ENCODE measurements at regions not wholly inside any gene's neighbourhood (a gene's known extent, or its start where the extent isn't known, plus 50 kb on each side); places are given as distances from the start of the nearest gene placed in this dataset.

GRCh38 chr6:66048684-66049474 lies 341.9 kb upstream of the EYS start:
- no peak overlapping the region for H3K9ac ChIP-seq (ENCODE audit: low read length)
- H3K36me3 ChIP-seq (replicated peaks; ENCODE audit: insufficient read depth, low read length), result no peaks in the 10 kb centered on the region
- TF ChIP-seq EZH2 (optimal IDR thresholded peaks at IDR 0.05; ENCODE audit: low read depth, low read length), result no peak
- H3K9me2 ChIP-seq (replicated peaks; ENCODE audit: insufficient read depth, low read length), result no peaks in the 10 kb centered on the region
- no peak overlapping the region for H2AFZ ChIP-seq (ENCODE audit: low read length)
- no peaks in the 10 kb centered on the region for H3F3A ChIP-seq (ENCODE audit: insufficient read depth, low read length)
- H3K4me3 ChIP-seq (ENCODE audit: low read length), result no peak overlapping the region
- no peaks in the 10 kb centered on the region for H3K79me2 ChIP-seq (ENCODE audit: low read length)
- no peaks in the 10 kb centered on the region for H3K27me3 ChIP-seq (replicated peaks; ENCODE audit: insufficient read depth, low read length)
- no peaks in the 10 kb centered on the region for H4K20me1 ChIP-seq (ENCODE audit: insufficient read depth, low read length)
- no peaks in the 10 kb centered on the region for H3K4me1 ChIP-seq (ENCODE audit: low read length)
- DNase-seq, result no peak
- H3K9me3 ChIP-seq (replicated peaks; ENCODE audit: insufficient read depth, low read length), result no peaks in the 10 kb centered on the region
- H3K4me2 ChIP-seq (ENCODE audit: low read depth, low read length), result no peak overlapping the region
- no peak overlapping the region for H3K27ac ChIP-seq (ENCODE audit: low read length)

DNA sequence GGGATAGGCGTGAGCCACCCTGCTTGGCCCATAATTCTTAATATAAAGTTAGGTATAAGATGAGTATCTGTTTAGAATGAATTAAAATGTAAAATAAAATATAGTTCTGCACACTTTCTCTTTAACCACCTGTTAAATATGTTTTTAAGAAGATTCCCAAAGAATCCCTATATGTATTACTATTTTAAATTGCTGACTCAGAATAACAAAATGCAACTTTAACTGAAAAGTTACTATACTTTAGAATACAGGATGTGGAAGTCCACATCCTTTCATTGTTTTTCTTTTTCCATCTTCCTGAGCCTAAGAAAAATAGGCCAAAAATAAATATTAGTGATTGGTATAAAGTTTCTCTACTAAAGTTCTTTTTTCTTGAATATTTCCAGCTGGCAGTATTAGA lies 325.6 kb upstream of the EYS start:
- no peak for TF ChIP-seq EZH2 (optimal IDR thresholded peaks at IDR 0.05; ENCODE audit: low read depth, low read length)
- no peak for TF ChIP-seq CTCF (IDR thresholded peaks at IDR 0.05; ENCODE audit: low read length)
- no peak for TF ChIP-seq EZH2phosphoT487 (IDR thresholded peaks at IDR 0.05; ENCODE audit: low read length)
- H3K36me3 ChIP-seq (replicated peaks; ENCODE audit: insufficient read depth, low read length), result no peaks in the 10 kb centered on the region
- H3K27ac ChIP-seq (ENCODE audit: low read length), result no peak overlapping the region
- H4K20me1 ChIP-seq (ENCODE audit: insufficient read depth, low read length), result no peaks in the 10 kb centered on the region
- H3K4me3 ChIP-seq (ENCODE audit: low read length), result no peak overlapping the region
- H3K4me2 ChIP-seq (ENCODE audit: low read depth, low read length), result no peak overlapping the region
- no peaks in the 10 kb centered on the region for H3F3A ChIP-seq (ENCODE audit: insufficient read depth, low read length)
- H3K9me3 ChIP-seq (replicated peaks; ENCODE audit: insufficient read depth, low read length), result no peaks in the 10 kb centered on the region
- no peaks in the 10 kb centered on the region for H3K9me2 ChIP-seq (replicated peaks; ENCODE audit: insufficient read depth, low read length)
- no peak for DNase-seq
- H3K4me1 ChIP-seq (ENCODE audit: low read length), result no peaks in the 10 kb centered on the region
- H3K9ac ChIP-seq (ENCODE audit: low read length), result no peak overlapping the region
- H3K27me3 ChIP-seq (replicated peaks; ENCODE audit: insufficient read depth, low read length), result no peaks in the 10 kb centered on the region
- H3K79me2 ChIP-seq (ENCODE audit: low read length), result no peaks in the 10 kb centered on the region
- no peak overlapping the region for H2AFZ ChIP-seq (ENCODE audit: low read length)

- Histone ChIP-seq H3K27ac (ENCODE audit: low read length) (no peak overlapping the region), H3K27me3 (replicated peaks; ENCODE audit: insufficient read depth, low read length) (no peaks in the 10 kb centered on the region), H3K4me3 (ENCODE audit: low read length) (no peak overlapping the region), H2AFZ (ENCODE audit: low read length) (no peak overlapping the region), H3K9me2 (replicated peaks; ENCODE audit: insufficient read depth, low read length) (no peaks in the 10 kb centered on the region), H3K36me3 (replicated peaks; ENCODE audit: insufficient read depth, low read length) (no peaks in the 10 kb centered on the region), H3K79me2 (ENCODE audit: low read length) (no peaks in the 10 kb centered on the region), H3K9me3 (replicated peaks; ENCODE audit: insufficient read depth, low read length) (no peaks in the 10 kb centered on the region), H3F3A (ENCODE audit: insufficient read depth, low read length) (no peaks in the 10 kb centered on the region), H3K4me1 (ENCODE audit: low read length) (no peaks in the 10 kb centered on the region), H4K20me1 (ENCODE audit: insufficient read depth, low read length) (no peaks in the 10 kb centered on the region), H3K9ac (ENCODE audit: low read length) (no peak overlapping the region), H3K4me2 (ENCODE audit: low read depth, low read length) (no peak overlapping the region)
- no peak for DNase-seq
- no peak for TF ChIP-seq EZH2 (optimal IDR thresholded peaks at IDR 0.05; ENCODE audit: low read depth, low read length)
- TF ChIP-seq EZH2phosphoT487 (IDR thresholded peaks at IDR 0.05; ENCODE audit: low read length), result no peak
- TF ChIP-seq CTCF (IDR thresholded peaks at IDR 0.05; ENCODE audit: low read length), result no peak
Measured at GRCh38 chr6:66029391-66029790, 322.4 kb upstream of the EYS start.

DNA sequence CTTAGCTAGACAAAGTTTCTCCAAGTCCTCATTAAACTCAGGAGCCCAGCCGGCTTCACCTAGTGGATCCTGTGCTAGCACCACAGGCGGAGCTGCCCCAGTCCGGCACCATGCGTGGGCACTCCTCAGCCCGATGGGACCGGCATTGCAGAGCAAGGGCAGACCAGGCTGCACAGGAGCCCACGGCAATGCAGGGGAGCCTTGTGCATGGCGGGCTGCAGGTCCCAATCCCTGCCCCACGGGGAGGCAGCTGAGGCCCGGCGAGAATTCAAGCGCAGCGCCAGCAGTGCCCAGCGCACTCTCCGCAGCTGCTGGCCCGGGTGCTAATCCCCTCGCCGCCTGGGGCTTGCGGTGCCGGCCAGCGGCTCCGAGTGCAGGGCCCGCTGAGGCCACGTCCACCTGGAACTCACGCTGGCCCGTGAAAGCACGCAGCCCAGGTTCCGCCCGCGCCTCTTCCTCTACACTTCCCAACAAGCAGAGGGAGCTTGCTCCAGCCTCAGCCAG lies 292.3 kb upstream of the EYS start:
- Histone ChIP-seq H3K79me2 (ENCODE audit: low read length) (no peaks in the 10 kb centered on the region), H3F3A (ENCODE audit: insufficient read depth, low read length) (no peaks in the 10 kb centered on the region), H4K20me1 (ENCODE audit: insufficient read depth, low read length) (no peaks in the 10 kb centered on the region), H3K27ac (ENCODE audit: low read length) (no peak overlapping the region), H3K27me3 (replicated peaks; ENCODE audit: insufficient read depth, low read length) (no peaks in the 10 kb centered on the region), H3K9ac (ENCODE audit: low read length) (no peak overlapping the region), H3K9me3 (replicated peaks; ENCODE audit: insufficient read depth, low read length) (no peaks in the 10 kb centered on the region), H3K4me2 (ENCODE audit: low read depth, low read length) (no peak overlapping the region), H2AFZ (ENCODE audit: low read length) (no peak overlapping the region), H3K36me3 (replicated peaks; ENCODE audit: insufficient read depth, low read length) (no peaks in the 10 kb centered on the region), H3K9me2 (replicated peaks; ENCODE audit: insufficient read depth, low read length) (no peaks in the 10 kb centered on the region), H3K4me3 (ENCODE audit: low read length) (no peak overlapping the region), H3K4me1 (ENCODE audit: low read length) (no peaks in the 10 kb centered on the region)
- no peak for TF ChIP-seq CTCF (IDR thresholded peaks at IDR 0.05; ENCODE audit: low read length)
- no peak for DNase-seq
